HG03196 (cell line): ENCODE measurements at regions not wholly inside any gene's neighbourhood (a gene's known extent, or its start where the extent isn't known, plus 50 kb on each side); places are given as distances from the start of the nearest gene placed in this dataset.

Experiments used
- ATAC-seq: cut with Tn5 transposase; IDR thresholded peaks from one replicate; pipeline ENCODE4 v1.9.1; 2021; ENCODE audit not compliant: unreplicated experiment

GRCh38 chr5:121175986-121176385 lies 675.7 kb upstream of the FTMT start:
- no peak for ATAC-seq

DNA sequence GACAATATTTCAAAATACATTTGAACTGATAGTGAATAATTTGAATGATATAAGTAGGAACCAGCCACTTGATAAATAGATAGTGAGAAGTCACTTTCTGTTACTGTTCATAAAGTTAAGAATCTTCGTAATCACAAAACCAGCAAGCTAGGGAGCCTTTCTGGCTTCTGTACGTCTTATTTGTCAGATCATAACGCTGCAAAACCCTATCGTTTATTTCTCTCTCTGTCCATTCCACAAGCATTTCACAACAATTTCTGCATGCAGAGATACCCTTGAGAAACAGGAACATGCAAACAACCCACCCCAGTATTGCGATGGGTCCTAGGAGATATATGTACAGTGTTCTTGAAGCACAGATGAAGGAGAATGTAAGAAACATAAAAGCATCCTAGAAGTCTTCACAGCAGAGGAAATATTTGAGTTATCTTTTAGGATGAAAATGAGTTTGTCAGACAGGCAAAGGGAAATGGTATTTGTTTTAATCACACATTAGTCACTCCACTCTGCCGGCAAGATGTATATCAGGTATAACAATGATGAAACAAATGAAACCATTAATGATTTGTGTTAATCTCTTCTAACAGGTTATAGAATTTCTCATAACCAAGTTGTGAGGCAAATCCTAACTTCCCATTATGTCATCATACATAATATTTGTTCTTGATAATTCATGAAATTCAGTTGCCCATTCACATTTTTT lies 668.7 kb upstream of the FTMT start:
- no peak for ATAC-seq

GRCh38 chr5:121188849-121189248 lies 662.8 kb upstream of the FTMT start:
- ATAC-seq = no peak

- no peak for ATAC-seq
Measured at GRCh38 chr5:121189342-121190305, 662.1 kb upstream of the FTMT start.

DNA sequence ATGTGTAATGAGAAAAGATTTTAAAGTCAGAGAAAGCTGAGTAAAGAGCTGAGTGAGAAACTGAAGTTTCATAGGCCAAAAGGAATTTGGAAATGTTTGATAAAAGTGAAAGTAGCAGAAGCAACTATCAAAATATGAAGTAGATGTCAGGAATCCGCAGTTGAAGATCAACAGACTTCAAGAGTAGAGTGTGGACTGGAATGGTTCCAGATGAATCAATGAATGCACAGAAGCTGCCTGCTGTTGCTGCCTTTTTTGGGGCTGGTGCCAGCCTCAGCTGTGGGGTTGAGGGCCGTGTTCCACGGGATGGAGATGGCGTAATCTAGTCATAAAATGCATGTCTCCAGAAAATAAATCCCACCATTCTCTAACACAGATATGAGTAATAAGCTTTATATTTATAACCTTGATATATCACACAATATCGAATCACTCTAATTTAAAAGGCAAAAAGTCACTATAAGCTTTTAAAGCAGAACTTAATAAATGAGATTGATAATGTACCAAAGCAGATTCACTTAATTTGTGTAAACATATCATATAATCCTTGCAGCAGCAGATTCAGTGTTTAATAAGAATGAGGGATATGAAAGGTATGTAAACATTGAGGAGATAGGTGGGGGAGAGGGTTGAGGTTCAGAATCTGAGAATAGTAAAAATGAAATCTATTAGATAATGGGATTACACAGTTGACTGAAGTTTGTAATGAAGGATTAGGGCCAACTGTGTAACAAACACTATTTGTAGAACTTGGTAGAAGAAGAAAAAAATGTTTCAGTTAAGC lies 652.3 kb upstream of the FTMT start:
- no peak for ATAC-seq

DNA sequence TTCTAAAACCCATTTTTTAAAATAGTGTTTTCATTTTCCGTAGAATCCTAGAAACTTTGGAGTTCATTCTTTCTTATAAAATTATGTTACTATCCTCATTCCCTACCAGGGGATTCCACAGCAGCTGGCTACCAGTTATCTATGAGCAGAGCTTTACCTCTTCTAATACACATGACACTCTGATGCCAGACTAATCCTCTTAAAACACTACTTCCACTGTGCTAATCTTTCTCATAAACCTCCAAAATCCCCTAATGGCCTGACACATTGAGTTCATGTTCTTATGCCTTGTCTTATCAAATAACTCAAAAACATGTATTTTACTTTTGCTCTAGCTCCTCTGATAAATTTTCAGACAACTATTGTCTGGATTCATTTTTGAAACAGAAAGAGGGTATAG lies 633.6 kb upstream of the FTMT start:
- ATAC-seq = no peak

GRCh38 chr5:121221483-121221882 lies 630.2 kb upstream of the FTMT start:
- no peak for ATAC-seq

GRCh38 chr5:121226765-121227164 lies 624.9 kb upstream of the FTMT start:
- no peak for ATAC-seq

DNA sequence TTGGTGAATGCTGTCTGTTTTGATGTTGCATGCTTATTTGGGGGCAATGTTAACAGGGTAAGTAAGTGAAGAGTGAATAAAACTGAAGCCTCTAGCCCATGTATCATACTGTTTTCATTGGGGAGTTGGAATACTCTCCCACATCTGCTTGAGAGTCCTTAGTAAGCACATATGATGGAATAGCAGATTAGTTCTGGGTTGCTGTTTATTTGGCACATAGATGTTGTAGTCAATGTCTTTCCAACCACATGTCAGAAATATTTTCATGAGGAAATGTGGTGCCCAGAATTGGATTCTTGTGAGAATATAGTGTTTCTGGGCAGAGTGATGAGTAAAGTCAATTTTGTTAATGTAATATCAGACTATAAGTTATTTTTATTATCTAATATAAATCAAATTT lies 611.7 kb upstream of the FTMT start:
- no peak for ATAC-seq

GRCh38 chr5:121246971-121247370 lies 604.7 kb upstream of the FTMT start:
- no peak for ATAC-seq

GRCh38 chr5:121251954-121252353 lies 599.7 kb upstream of the FTMT start:
- ATAC-seq = no peak

DNA sequence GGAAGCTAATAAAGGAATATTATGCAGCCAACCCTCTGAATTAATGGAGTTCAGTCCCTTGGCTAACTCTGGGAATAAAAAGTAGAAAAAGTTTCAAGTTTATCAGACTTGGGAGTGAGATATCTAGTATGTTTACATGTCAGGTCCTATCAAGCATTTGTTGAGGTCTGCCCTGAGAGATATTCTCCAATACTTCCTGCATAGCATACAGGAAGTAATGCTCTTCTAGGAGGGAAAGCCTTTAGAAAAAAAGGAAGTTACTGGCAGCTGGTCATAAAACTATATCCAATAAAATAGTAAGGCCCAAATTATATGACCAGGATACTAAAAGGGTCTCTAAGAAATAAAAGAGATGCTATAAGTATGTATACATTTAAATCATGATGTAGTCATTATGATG lies 594.1 kb upstream of the FTMT start:
- ATAC-seq = no peak

- ATAC-seq = no peak
Measured at GRCh38 chr5:121263456-121263855, 588.2 kb upstream of the FTMT start.

- ATAC-seq = no peak
Measured at GRCh38 chr5:121264605-121265004, 587.1 kb upstream of the FTMT start.

DNA sequence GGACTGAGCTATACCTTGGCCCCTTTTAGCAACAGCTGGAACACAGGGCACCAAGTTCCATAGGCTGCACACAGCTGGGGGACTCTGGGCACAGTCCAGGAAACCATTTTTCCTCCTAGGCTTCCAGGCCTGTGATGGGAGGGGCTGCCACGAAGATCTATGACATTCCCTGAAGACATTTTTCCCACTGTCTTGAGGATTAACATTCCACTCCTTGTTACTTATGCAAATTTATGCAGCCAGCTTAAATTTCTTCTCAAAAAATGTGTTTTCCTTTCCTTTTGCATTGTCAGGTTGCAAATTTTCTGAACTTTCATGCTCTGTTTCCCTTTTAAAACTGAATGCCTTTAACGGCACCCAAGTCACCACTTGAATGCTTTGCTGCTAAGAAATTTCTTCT lies 580.1 kb upstream of the FTMT start:
- ATAC-seq = no peak

GRCh38 chr5:121273833-121274433 lies 577.7 kb upstream of the FTMT start:
- ATAC-seq = no peak

DNA sequence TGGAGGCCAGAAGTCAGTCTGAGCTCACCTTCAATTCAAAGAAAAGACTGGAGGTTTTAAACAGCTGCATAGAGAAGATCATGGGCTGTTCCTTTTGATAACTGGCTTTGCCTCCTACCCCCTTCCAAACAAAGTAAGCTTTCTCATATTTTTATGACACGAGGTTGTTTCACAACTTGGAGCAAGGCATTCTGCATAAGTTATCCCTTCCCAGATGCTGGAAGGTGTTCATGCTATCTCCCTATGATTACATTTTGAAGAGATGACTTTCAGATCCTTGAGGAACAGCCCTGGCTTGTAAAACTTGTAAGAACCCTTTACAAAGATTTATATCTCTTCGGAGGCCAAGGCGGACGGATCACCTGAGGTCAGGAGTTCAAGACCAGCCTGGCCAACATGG lies 571.9 kb upstream of the FTMT start:
- no peak for ATAC-seq

- ATAC-seq = no peak
Measured at GRCh38 chr5:121285801-121286521, 565.7 kb upstream of the FTMT start.

DNA sequence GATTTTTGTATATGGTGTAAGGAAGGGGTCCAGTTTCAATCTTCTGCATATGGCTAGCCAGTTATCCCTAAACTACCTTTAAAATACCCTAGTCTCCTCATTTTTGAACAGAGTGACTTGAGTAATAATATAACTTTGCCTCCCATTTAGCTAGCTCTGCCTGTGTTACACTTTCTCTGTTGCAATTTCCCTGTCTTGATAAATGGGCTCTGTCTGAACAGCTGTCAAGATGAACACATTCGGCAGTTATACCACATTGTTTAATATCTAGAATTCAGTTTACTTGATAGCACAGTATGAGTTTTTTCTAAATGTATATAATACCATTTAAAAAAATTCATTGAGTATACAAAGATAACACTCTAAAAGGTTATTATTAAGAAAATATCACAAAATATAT lies 562.9 kb upstream of the FTMT start:
- no peak for ATAC-seq

GRCh38 chr5:121292664-121293063 lies 559.0 kb upstream of the FTMT start:
- no peak for ATAC-seq
